ENCODE measurements at regions not wholly inside any gene's neighbourhood (a gene's known extent, or its start where the extent isn't known, plus 50 kb on each side); places are given as distances from the start of the nearest gene placed in this dataset.

DNA sequence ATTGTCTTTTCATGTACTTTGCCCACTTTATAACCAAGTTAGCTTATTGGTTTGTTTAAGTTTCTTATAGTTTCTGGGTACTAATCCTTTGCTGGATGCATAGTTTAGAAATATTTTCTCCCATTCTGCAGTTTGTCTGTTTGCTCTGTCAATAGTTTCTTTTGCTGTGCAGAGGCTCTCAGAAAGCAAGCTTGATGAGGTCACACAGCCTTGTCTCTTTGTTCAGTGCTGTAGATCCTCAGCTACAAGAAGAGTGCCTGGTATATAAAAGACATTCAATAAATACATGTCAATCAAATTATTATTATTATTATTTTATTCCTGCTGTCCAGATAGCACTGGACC lies 55.2 kb upstream of the MEDAG start:
- TF ChIP-seq, protein P1, sequence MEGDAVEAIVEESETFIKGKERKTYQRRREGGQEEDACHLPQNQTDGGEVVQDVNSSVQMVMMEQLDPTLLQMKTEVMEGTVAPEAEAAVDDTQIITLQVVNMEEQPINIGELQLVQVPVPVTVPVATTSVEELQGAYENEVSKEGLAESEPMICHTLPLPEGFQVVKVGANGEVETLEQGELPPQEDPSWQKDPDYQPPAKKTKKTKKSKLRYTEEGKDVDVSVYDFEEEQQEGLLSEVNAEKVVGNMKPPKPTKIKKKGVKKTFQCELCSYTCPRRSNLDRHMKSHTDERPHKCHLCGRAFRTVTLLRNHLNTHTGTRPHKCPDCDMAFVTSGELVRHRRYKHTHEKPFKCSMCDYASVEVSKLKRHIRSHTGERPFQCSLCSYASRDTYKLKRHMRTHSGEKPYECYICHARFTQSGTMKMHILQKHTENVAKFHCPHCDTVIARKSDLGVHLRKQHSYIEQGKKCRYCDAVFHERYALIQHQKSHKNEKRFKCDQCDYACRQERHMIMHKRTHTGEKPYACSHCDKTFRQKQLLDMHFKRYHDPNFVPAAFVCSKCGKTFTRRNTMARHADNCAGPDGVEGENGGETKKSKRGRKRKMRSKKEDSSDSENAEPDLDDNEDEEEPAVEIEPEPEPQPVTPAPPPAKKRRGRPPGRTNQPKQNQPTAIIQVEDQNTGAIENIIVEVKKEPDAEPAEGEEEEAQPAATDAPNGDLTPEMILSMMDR (IDR thresholded peaks at IDR 0.05) = no peak
- TF ChIP-seq POLR2A (IDR thresholded peaks at IDR 0.05) = no peak
